ENCODE measurements at regions not wholly inside any gene's neighbourhood (a gene's known extent, or its start where the extent isn't known, plus 50 kb on each side); places are given as distances from the start of the nearest gene placed in this dataset.

DNA sequence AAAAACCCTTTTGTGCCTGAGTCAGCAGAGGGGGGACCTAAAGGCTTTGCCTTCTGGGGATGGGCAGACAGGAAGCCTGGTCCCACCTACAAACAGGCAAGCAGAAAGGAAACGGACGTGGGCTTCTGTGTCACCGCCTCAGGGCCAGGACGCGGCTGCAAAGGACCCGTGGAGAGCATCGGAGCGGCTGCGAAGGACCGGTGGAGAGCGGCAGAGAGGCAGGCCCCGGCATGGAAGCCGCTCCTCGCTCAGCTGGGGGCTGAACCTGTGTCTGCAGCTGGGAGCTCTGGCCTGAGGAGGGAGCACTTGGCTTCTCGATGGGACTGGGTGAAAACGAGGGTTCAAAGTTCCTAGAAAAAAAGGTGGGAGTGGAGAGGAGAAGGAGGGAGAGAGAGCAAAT lies 125.4 kb upstream of the PPP2R2D start:
- Histone ChIP-seq H3K36me3 (ENCODE audit: control insufficient read depth in 2 of 2, extremely low read depth in 1 of 2, insufficient read depth in 2 of 2, low read length in 2 of 2) (no peaks in the 10 kb centered on the region), H3K27ac (ENCODE audit: insufficient read depth, low read depth, low read length) (no peak overlapping the region), H3K4me2 (ENCODE audit: insufficient read depth, low read length) (no peak overlapping the region), H2AFZ (ENCODE audit: low read depth, low read length) (no peak overlapping the region), H3K4me1 (ENCODE audit: control insufficient read depth, extremely low read depth, insufficient read depth, low read length) (no peaks in the 10 kb centered on the region), H3K9me3 (replicated peaks; ENCODE audit: control insufficient read depth, insufficient read depth, low read length) (peaks cover 8% of the 10 kb centered on the region), H3K9ac (replicated peaks; ENCODE audit: extremely low read depth, insufficient read depth, low read length) (no peak overlapping the region), H3K4me3 (replicated peaks in 1 of 3; ENCODE audit: insufficient read depth in 1 of 3, low read depth in 1 of 3, low read length in 3 of 3) (no peak overlapping the region), H3K9me1 (replicated peaks; ENCODE audit: control insufficient read depth, extremely low read depth, insufficient read depth, low read length) (no peaks in the 10 kb centered on the region), H3K27me3 (ENCODE audit: control insufficient read depth in 2 of 2, insufficient read depth in 2 of 2, low read length in 2 of 2) (no peaks in the 10 kb centered on the region), H3K79me2 (ENCODE audit: control insufficient read depth, insufficient read depth, low read length) (no peaks in the 10 kb centered on the region), H4K20me1 (replicated peaks; ENCODE audit: control insufficient read depth, extremely low read depth, insufficient read depth, low read length) (no peaks in the 10 kb centered on the region)
- FAIRE-seq (no peak), DNase-seq (ENCODE audit: low read depth, low spot score) (no peak)
- TF ChIP-seq CTCF (IDR thresholded peaks at IDR 0.05; ENCODE audit: extremely low read depth in 1 of 2, insufficient read depth in 1 of 2, low read depth in 1 of 2, low read length in 2 of 2): no peak
- no peak for TF ChIP-seq MYC (IDR thresholded peaks at IDR 0.05; ENCODE audit: low read depth, low read length)
- TF ChIP-seq EZH2 (IDR thresholded peaks at IDR 0.05; ENCODE audit: borderline replicate concordance, low read depth, low read length, severe bottlenecking): no peak
- ChIA-PET POLR2A (no interaction called here), CTCF (no interaction called here)
- dilution Hi-C loops (cut with MboI; ENCODE audit: extremely low pct_ligation_motif_present, low sequenced_read_pairs) (no loop called here), intact Hi-C loops (cut with micrococcal nuclease) (no loop called here)
- no TSS peak for BruUV-seq (replicated peaks)

GRCh38 chr10:131775833-131776232 lies 125.0 kb upstream of the PPP2R2D start:
- no peak overlapping the region for H3K4me3 ChIP-seq (replicated peaks in 1 of 3; ENCODE audit: insufficient read depth in 1 of 3, low read depth in 1 of 3, low read length in 3 of 3)
- intact Hi-C loops (cut with micrococcal nuclease): no loop called here
- ChIA-PET CTCF (no interaction called here), POLR2A (no interaction called here)
- no peaks in the 10 kb centered on the region for H3K27me3 ChIP-seq (ENCODE audit: control insufficient read depth in 2 of 2, insufficient read depth in 2 of 2, low read length in 2 of 2)
- TF ChIP-seq EZH2 (IDR thresholded peaks at IDR 0.05; ENCODE audit: borderline replicate concordance, low read depth, low read length, severe bottlenecking): no peak
- TF ChIP-seq GATA2 (IDR thresholded peaks at IDR 0.05; ENCODE audit: insufficient read depth, insufficient read length, low read depth, low read length): no peak
- TF ChIP-seq FOS (IDR thresholded peaks at IDR 0.05; ENCODE audit: borderline replicate concordance, insufficient read depth, low read length): no peak
- TF ChIP-seq POLR2A (IDR thresholded peaks at IDR 0.05; ENCODE audit: low read depth, low read length): no peak
- no peak for TF ChIP-seq MAX (IDR thresholded peaks at IDR 0.05; ENCODE audit: insufficient read depth, insufficient read length)
- TF ChIP-seq JUN (IDR thresholded peaks at IDR 0.05; ENCODE audit: borderline replicate concordance, insufficient read depth, insufficient read length, low read depth): no peak
- TF ChIP-seq MYC (IDR thresholded peaks at IDR 0.05; ENCODE audit: low read depth, low read length): no peak
- TF ChIP-seq POLR2AphosphoS5 (IDR thresholded peaks at IDR 0.05; ENCODE audit: insufficient read depth, low read depth, low read length): no peak
- no peak for TF ChIP-seq CTCF (IDR thresholded peaks at IDR 0.05; ENCODE audit: extremely low read depth in 1 of 2, insufficient read depth in 1 of 2, low read depth in 1 of 2, low read length in 2 of 2)
- H3K9me1 ChIP-seq (replicated peaks; ENCODE audit: control insufficient read depth, extremely low read depth, insufficient read depth, low read length): no peaks in the 10 kb centered on the region
- H4K20me1 ChIP-seq (replicated peaks; ENCODE audit: control insufficient read depth, extremely low read depth, insufficient read depth, low read length): no peaks in the 10 kb centered on the region
- no peak overlapping the region for H3K9ac ChIP-seq (replicated peaks; ENCODE audit: extremely low read depth, insufficient read depth, low read length)
- no peaks in the 10 kb centered on the region for H3K36me3 ChIP-seq (ENCODE audit: control insufficient read depth in 2 of 2, extremely low read depth in 1 of 2, insufficient read depth in 2 of 2, low read length in 2 of 2)
- dilution Hi-C loops (cut with MboI; ENCODE audit: extremely low pct_ligation_motif_present, low sequenced_read_pairs): no loop called here
- H3K4me1 ChIP-seq (ENCODE audit: control insufficient read depth, extremely low read depth, insufficient read depth, low read length): no peaks in the 10 kb centered on the region
- H3K27ac ChIP-seq (ENCODE audit: insufficient read depth, low read depth, low read length): no peak overlapping the region
- FAIRE-seq (no peak), DNase-seq (ENCODE audit: low read depth, low spot score) (no peak)
- no TSS peak for BruUV-seq (replicated peaks)
- H3K9me3 ChIP-seq (replicated peaks; ENCODE audit: control insufficient read depth, insufficient read depth, low read length): peaks cover 8% of the 10 kb centered on the region
- no peak overlapping the region for H2AFZ ChIP-seq (ENCODE audit: low read depth, low read length)
- H3K4me2 ChIP-seq (ENCODE audit: insufficient read depth, low read length): no peak overlapping the region
- H3K79me2 ChIP-seq (ENCODE audit: control insufficient read depth, insufficient read depth, low read length): no peaks in the 10 kb centered on the region
